ENCODE measurements at regions not wholly inside any gene's neighbourhood (a gene's known extent, or its start where the extent isn't known, plus 50 kb on each side); places are given as distances from the start of the nearest gene placed in this dataset.

DNA sequence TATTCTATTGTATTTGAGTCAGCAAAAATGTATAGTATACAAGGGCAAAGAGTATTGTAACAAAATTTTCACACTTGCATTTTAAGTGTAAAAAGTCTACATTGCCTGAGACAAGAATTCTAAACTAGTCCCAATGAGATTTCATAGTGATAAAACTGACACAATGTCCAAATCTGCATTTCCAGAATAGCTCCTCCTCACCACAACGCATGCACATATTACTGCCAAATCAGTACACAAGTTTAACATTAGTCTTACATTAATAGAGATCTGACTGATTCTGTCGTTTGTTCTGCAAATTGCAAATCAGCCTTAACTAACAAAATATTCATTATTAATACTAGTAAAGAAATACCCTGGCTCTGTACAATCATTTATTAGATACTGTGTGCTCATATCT lies 222.2 kb upstream of the NEIL3 start:
- DNase-seq (ENCODE audit: low read depth, low spot score) = no peak
- H3K9me3 ChIP-seq (ENCODE audit: control insufficient read depth, insufficient read depth, low read length) = no peaks in the 10 kb centered on the region
- no peak overlapping the region for H3K4me3 ChIP-seq (ENCODE audit: low read depth, low read length)
- H3K27ac ChIP-seq (ENCODE audit: low read depth, low read length) = no peak overlapping the region
- CTCF ChIA-PET = interaction anchor here (4.5 kb wide), 1 partner anchor 40 kb away, joined by 22 read pairs; no protein-coding TSS in a partner anchor
- POLR2A ChIA-PET = no interaction called here
- H3K27me3 ChIP-seq (ENCODE audit: control insufficient read depth, insufficient read depth, low read length) = no peaks in the 10 kb centered on the region
- TF ChIP-seq, protein P1, sequence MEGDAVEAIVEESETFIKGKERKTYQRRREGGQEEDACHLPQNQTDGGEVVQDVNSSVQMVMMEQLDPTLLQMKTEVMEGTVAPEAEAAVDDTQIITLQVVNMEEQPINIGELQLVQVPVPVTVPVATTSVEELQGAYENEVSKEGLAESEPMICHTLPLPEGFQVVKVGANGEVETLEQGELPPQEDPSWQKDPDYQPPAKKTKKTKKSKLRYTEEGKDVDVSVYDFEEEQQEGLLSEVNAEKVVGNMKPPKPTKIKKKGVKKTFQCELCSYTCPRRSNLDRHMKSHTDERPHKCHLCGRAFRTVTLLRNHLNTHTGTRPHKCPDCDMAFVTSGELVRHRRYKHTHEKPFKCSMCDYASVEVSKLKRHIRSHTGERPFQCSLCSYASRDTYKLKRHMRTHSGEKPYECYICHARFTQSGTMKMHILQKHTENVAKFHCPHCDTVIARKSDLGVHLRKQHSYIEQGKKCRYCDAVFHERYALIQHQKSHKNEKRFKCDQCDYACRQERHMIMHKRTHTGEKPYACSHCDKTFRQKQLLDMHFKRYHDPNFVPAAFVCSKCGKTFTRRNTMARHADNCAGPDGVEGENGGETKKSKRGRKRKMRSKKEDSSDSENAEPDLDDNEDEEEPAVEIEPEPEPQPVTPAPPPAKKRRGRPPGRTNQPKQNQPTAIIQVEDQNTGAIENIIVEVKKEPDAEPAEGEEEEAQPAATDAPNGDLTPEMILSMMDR (IDR thresholded peaks at IDR 0.05; ENCODE audit: low read depth, low read length) = no peak

DNA sequence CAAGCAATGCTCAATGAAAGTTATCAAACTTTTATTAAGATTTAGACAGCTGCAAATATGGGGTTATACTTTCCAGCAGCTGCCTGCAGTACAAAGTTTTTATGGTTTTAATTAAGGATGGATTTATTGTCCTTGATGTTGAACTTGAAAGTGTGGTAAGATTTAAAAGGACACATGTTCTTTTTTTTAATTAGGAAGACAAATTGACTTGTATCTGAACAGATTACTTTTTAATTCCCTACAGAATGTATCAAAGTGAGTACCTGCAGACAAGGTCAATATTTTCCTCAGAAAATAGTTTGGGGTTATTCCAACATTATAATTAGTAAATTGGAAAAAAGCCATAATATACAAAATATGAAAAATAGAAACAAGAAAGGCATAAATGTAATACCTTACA lies 218.2 kb upstream of the NEIL3 start:
- Histone ChIP-seq H3K27me3 (ENCODE audit: control insufficient read depth, insufficient read depth, low read length) (no peaks in the 10 kb centered on the region), H3K27ac (ENCODE audit: low read depth, low read length) (no peak overlapping the region), H3K9me3 (ENCODE audit: control insufficient read depth, insufficient read depth, low read length) (no peaks in the 10 kb centered on the region), H3K4me3 (ENCODE audit: low read depth, low read length) (no peak overlapping the region)
- ChIA-PET CTCF (no interaction called here), POLR2A (interaction anchor here (0.6 kb wide), 1 partner anchor 18 kb away, joined by 4 read pairs; no protein-coding TSS in a partner anchor)
- TF ChIP-seq, protein P1 (IDR thresholded peaks at IDR 0.05; ENCODE audit: low read depth, low read length) = no peak
- DNase-seq (ENCODE audit: low read depth, low spot score) = no peak

DNA sequence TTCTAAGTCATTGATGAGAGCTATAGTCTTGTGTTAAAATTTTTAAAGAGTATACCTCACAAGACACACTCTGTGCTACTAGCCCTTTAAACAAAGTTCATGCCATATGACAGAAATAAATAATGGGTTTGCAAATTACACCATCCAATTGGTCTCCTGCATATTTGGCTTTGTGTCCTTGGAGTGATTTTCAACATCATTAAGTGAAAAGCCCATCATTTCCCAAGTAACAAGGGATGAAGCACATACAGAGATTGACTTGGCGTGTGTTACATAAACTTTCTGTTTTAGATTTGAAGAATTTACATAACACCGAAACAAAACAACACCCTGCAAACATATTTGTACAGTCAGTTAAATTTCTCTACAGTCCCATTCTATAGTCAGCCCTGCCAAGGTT lies 216.9 kb upstream of the NEIL3 start:
- CTCF ChIA-PET = interaction anchor here (2.2 kb wide), 1 partner anchor 45 kb away, joined by 7 read pairs; no protein-coding TSS in a partner anchor
- Histone ChIP-seq H3K27me3 (ENCODE audit: control insufficient read depth, insufficient read depth, low read length) (no peaks in the 10 kb centered on the region), H3K27ac (ENCODE audit: low read depth, low read length) (no peak overlapping the region), H3K4me3 (ENCODE audit: low read depth, low read length) (no peak overlapping the region), H3K9me3 (ENCODE audit: control insufficient read depth, insufficient read depth, low read length) (no peaks in the 10 kb centered on the region)
- TF ChIP-seq, protein P1 (IDR thresholded peaks at IDR 0.05; ENCODE audit: low read depth, low read length) = no peak
- POLR2A ChIA-PET = no interaction called here
- no peak for DNase-seq (ENCODE audit: low read depth, low spot score)

DNA sequence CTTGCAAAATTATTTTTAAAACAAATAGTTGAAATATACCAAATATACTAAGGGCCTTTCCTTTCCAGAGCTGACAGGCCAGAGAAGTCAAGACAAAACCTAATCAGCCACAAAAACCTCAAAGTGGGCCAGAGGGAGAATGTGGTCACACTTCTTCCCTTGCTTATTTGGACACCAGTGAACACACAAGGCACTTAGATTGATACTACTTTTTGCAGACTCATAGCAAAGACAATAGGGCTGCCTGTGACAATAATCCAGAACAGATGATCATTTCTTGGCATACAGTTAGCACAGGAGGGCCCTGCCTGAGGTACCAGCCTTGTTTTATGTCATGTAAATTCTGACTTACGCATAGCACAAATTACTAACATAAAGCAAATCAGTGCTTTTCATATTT lies 215.7 kb upstream of the NEIL3 start:
- H3K9me3 ChIP-seq (ENCODE audit: control insufficient read depth, insufficient read depth, low read length) = no peaks in the 10 kb centered on the region
- DNase-seq (ENCODE audit: low read depth, low spot score) = no peak
- ChIA-PET CTCF (interaction anchor here (0.6 to 2.2 kb wide), 2 partner anchors 46 to 309 kb away, joined by 4 to 7 read pairs; no protein-coding TSS in a partner anchor), POLR2A (no interaction called here)
- H3K27ac ChIP-seq (ENCODE audit: low read depth, low read length) = no peak overlapping the region
- no peak overlapping the region for H3K4me3 ChIP-seq (ENCODE audit: low read depth, low read length)
- H3K27me3 ChIP-seq (ENCODE audit: control insufficient read depth, insufficient read depth, low read length) = no peaks in the 10 kb centered on the region
- TF ChIP-seq, protein P1 (IDR thresholded peaks at IDR 0.05; ENCODE audit: low read depth, low read length) = no peak

DNA sequence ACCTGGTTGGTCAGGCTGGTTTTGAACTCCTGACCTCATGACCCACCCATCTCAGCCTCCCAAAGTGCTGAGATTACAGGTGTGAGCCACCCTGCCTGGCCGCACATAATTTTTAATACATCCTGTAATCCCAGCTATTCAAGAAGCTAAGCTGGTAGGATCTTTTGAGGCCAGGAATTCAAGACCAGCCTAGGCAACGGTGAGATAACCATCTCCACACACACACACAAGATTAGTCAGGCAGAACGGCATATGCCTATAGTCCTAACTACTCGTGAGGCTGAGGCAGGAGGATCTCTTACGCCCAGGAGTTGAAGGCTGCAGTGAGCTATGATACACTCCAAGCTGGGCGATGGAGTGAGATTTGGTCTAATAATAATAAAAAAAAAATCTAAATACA lies 212.4 kb upstream of the NEIL3 start:
- Histone ChIP-seq H3K9me3 (ENCODE audit: control insufficient read depth, insufficient read depth, low read length) (no peaks in the 10 kb centered on the region), H3K27ac (ENCODE audit: low read depth, low read length) (no peak overlapping the region), H3K4me3 (ENCODE audit: low read depth, low read length) (no peak overlapping the region), H3K27me3 (ENCODE audit: control insufficient read depth, insufficient read depth, low read length) (no peaks in the 10 kb centered on the region)
- no peak for DNase-seq (ENCODE audit: low read depth, low spot score)
- TF ChIP-seq, protein P1 (IDR thresholded peaks at IDR 0.05; ENCODE audit: low read depth, low read length) = no peak
- ChIA-PET CTCF (interaction anchor here (1.0 kb wide), 1 partner anchor 50 kb away, joined by 5 read pairs; no protein-coding TSS in a partner anchor), POLR2A (no interaction called here)

All from AG04450 (cell line).